Body of pancreas (tissue), 4 donors: ENCODE measurements at regions not wholly inside any gene's neighbourhood (a gene's known extent, or its start where the extent isn't known, plus 50 kb on each side); places are given as distances from the start of the nearest gene placed in this dataset.

Experiments
- CTCF ChIP-seq, 7 experiments: fragments of 450-650 bp in 4 of 7; fragments of 200-600 bp in 3 of 7; sonication (generic) in 3 of 7; IDR thresholded peaks; one replicate each; pipeline ENCODE4 v1.5.1; 2016 to 2019; ENCODE audit warnings: antibody characterized with exemption in 7 of 7
- POLR2A ChIP-seq, 3 donors: fragments of 450-650 bp; IDR thresholded peaks; one replicate each; pipeline ENCODE4 v1.6.1; 2016; ENCODE audit warnings: antibody characterized with exemption in 3 of 3, mild to moderate bottlenecking in 2 of 3

- TF ChIP-seq CTCF (IDR thresholded peaks at IDR 0.05) (no peak), POLR2A (IDR thresholded peaks at IDR 0.05) (no peak)
Measured at GRCh38 chr5:68012831-68013230, 202.7 kb upstream of the PIK3R1 start.
